HCT116 (cell line): ENCODE measurements at regions not wholly inside any gene's neighbourhood (a gene's known extent, or its start where the extent isn't known, plus 50 kb on each side); places are given as distances from the start of the nearest gene placed in this dataset.

ENCODE experiments used
- ATAC-seq: fragments of 200-7000 bp; cut with Tn5 transposase; 2 replicates; pipeline ENCODE4 v1.9.1; 2020; ENCODE audit warnings: mild to moderate bottlenecking, moderate library complexity
- BruUV-seq: library from RNA; stranded (reverse); fragments of 400-500 nt; replicated peaks from 2 replicates; lab custom pipeline; 2021; lab: Mats Ljungman, UMichigan
- CTCF ChIA-PET: fragments of 300-600 bp; sonication (Branson Sonifier 250); formaldehyde crosslinking; loops from one replicate; lab custom pipeline; 2021; ENCODE audit warnings: antibody characterized with exemption; lab: Charles Lee
- POLR2A ChIA-PET: fragments of 300-600, 350-600 bp; sonication (Branson Sonifier 250); formaldehyde crosslinking; loops from one replicate; lab custom pipeline; 2021; ENCODE audit warnings: antibody characterized with exemption; lab: Charles Lee
- RAD21 ChIA-PET, 2 experiments: fragments of 300-600 bp; sonication (Branson Sonifier 250); formaldehyde crosslinking; loops; one replicate each; lab custom pipeline; 2023; ENCODE audit warnings: low total read pairs in 2 of 2; ENCODE audit not compliant: uncharacterized antibody in 2 of 2, unreplicated experiment in 2 of 2, low non-redundant PET in 1 of 2; lab: Charles Lee
- DNase-seq: peaks from one replicate; pipeline ENCODE4 v3.0.0-alpha.2; 2010; ENCODE audit warnings: low read depth, low spot score
- H2AFZ ChIP-seq: fragments of 200-600 bp; shearing (Covaris generic), sonication (generic); 2 replicates; pipeline ENCODE4 v1.6.1; 2017; ENCODE audit warnings: low read depth, mixed run types, mixed read lengths, antibody characterized with exemption, low read length; ENCODE audit not compliant: poor library complexity, severe bottlenecking
- H3K27ac ChIP-seq: 2 replicates; pipeline ENCODE4 v1.5.1; 2012; ENCODE audit warnings: low read depth, low read length
- H3K27me3 ChIP-seq: fragments of 200-600 bp; sonication (generic); 2 replicates; pipeline ENCODE4 v1.6.1; 2016; ENCODE audit warnings: mixed run types, low read length, mixed read lengths; ENCODE audit not compliant: insufficient read depth
- H3K36me3 ChIP-seq, 2 experiments: fragments of 200-500 bp in 1 of 2; fragments of 200-600 bp in 1 of 2; sonication (Bioruptor generic) in 1 of 2; sonication (generic) in 1 of 2; 2 replicates each; pipeline versions ENCODE4 v1.5.1 to v1.6.1; 2014 to 2016; ENCODE audit warnings: low read length in 2 of 2, inconsistent platforms in 1 of 2, mixed read lengths in 1 of 2, mixed run types in 1 of 2; ENCODE audit not compliant: insufficient read depth in 2 of 2, control insufficient read depth in 1 of 2
- H3K4me1 ChIP-seq, 2 experiments: fragments of 200-600 bp in 1 of 2; sonication (generic) in 1 of 2; 2 replicates each; pipeline versions ENCODE4 v1.5.1 to v1.6.1; 2012 to 2017; ENCODE audit warnings: low read length in 2 of 2, inconsistent platforms in 1 of 2, mild to moderate bottlenecking in 1 of 2, mixed read lengths in 1 of 2, mixed run types in 1 of 2, moderate library complexity in 1 of 2; ENCODE audit not compliant: insufficient read depth in 2 of 2, control insufficient read depth in 1 of 2
- H3K4me2 ChIP-seq: fragments of 200-600 bp; sonication (generic); 2 replicates; pipeline ENCODE4 v1.6.1; 2017; ENCODE audit warnings: mixed run types, low read length, mixed read lengths
- H3K4me3 ChIP-seq, 2 experiments: fragments of 200-600 bp in 1 of 2; sonication (generic) in 1 of 2; replicated peaks in 1 of 2; 2 replicates each; pipeline ENCODE4 v1.5.1; 2011 to 2016; ENCODE audit warnings: low read length in 2 of 2, control low read depth in 1 of 2, low read depth in 1 of 2, mild to moderate bottlenecking in 1 of 2, mixed read lengths in 1 of 2, mixed run types in 1 of 2
- H3K79me2 ChIP-seq: fragments of 200-600 bp; sonication (generic); 2 replicates; pipeline ENCODE4 v1.6.1; 2017; ENCODE audit warnings: mild to moderate bottlenecking, mixed run types, low read length, moderate library complexity, mixed read lengths; ENCODE audit not compliant: insufficient read depth
- H3K9ac ChIP-seq: fragments of 200-600 bp; sonication (generic); 2 replicates; pipeline ENCODE4 v1.6.1; 2016; ENCODE audit warnings: low read length, mixed read lengths
- H3K9me2 ChIP-seq: fragments of 200-600 bp; sonication (generic), shearing (Covaris generic); 2 replicates; pipeline ENCODE4 v1.6.1; 2017; ENCODE audit warnings: mixed run types, mild to moderate bottlenecking, moderate library complexity; ENCODE audit not compliant: insufficient read depth
- H3K9me3 ChIP-seq, 2 experiments: fragments of 200-500 bp in 1 of 2; fragments of 200-600 bp in 1 of 2; sonication (Bioruptor generic) in 1 of 2; sonication (generic) in 1 of 2; 2 replicates each; pipeline ENCODE4 v1.6.1; 2014 to 2017; ENCODE audit warnings: low read length in 2 of 2, mixed read lengths in 2 of 2, inconsistent platforms in 1 of 2, low read depth in 1 of 2, mild to moderate bottlenecking in 1 of 2, mixed run types in 1 of 2, moderate library complexity in 1 of 2; ENCODE audit not compliant: control insufficient read depth in 1 of 2, insufficient read depth in 1 of 2
- H4K20me1 ChIP-seq: fragments of 200-600 bp; sonication (generic), shearing (Covaris generic); 2 replicates; pipeline ENCODE4 v1.6.1; 2017; ENCODE audit warnings: mixed run types, mild to moderate bottlenecking, moderate library complexity; ENCODE audit not compliant: insufficient read depth
- CEBPB ChIP-seq: IDR thresholded peaks from 2 replicates; pipeline ENCODE4 v1.6.1; 2012; ENCODE audit warnings: low read depth
- EGR1 ChIP-seq: IDR thresholded peaks from 2 replicates; pipeline ENCODE4 v1.6.1; 2012; ENCODE audit warnings: low read depth
- ELF1 ChIP-seq: IDR thresholded peaks from 2 replicates; pipeline ENCODE4 v1.6.1; 2012; ENCODE audit warnings: low read depth, borderline replicate concordance
- JUND ChIP-seq: IDR thresholded peaks from 2 replicates; pipeline ENCODE4 v1.6.1; 2012
- POLR2A ChIP-seq: IDR thresholded peaks from 2 replicates; pipeline ENCODE4 v1.7.0; 2011; ENCODE audit warnings: borderline replicate concordance; ENCODE audit not compliant: insufficient read depth, insufficient read length; ENCODE audit errors: extremely low read depth
- POLR2AphosphoS5 ChIP-seq: IDR thresholded peaks from 2 replicates; pipeline ENCODE4 v1.6.1; 2011; ENCODE audit warnings: mild to moderate bottlenecking, low read depth, low read length, moderate library complexity
- RAD21 ChIP-seq: IDR thresholded peaks from 2 replicates; pipeline ENCODE4 v1.6.1; 2012; ENCODE audit warnings: low read depth, mild to moderate bottlenecking
- SP1 ChIP-seq: IDR thresholded peaks from 2 replicates; pipeline ENCODE4 v1.6.1; 2012; ENCODE audit warnings: low read depth
- SRF ChIP-seq: IDR thresholded peaks from 2 replicates; pipeline ENCODE4 v1.6.1; 2012; ENCODE audit warnings: low read depth
- ZFX ChIP-seq: fragments of 450-650 bp; IDR thresholded peaks from 2 replicates; pipeline ENCODE4 v1.6.1; 2017
- intact Hi-C: fragments of 100-400 bp; cut with micrococcal nuclease; formaldehyde crosslinking; loops from 2 replicates; pipeline ENCODE4 v1.10.0; 2022
- TF ChIP-seq, protein P1 (sequence below): IDR thresholded peaks from 2 replicates; pipeline ENCODE4 v1.6.1; 2012; ENCODE audit warnings: low read depth
- TF ChIP-seq, protein P2 (sequence below): IDR thresholded peaks from 2 replicates; pipeline ENCODE4 v1.6.1; 2011; ENCODE audit warnings: mild to moderate bottlenecking, low read length, moderate library complexity; ENCODE audit not compliant: insufficient replicate concordance; ENCODE audit errors: extremely low read depth

- TF ChIP-seq EGR1 (no peak), RAD21 (no peak), CEBPB (no peak), SRF (no peak)
These were observed 474.0 kb upstream of the GJE1 start (continued) for GRCh38 chr6:141658696-141659095.

DNA sequence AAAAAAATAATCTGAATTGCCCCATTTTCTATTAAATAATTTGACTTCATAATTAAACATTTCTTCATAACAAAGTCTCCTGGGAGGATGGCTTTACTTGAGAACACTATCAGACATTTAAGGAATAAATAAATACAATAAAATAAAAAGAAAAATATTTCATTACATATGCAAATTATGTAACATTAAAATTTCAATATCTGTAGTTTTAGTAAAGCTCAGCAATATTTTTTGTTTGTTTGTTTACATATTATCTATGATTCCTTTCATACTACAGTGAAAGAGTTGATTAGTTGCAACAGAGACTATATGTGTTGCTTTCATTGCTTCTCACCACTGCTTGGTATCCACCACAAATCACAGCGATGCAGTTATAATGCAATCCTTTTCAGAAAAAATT lies 474.9 kb upstream of the GJE1 start:
- Histone ChIP-seq H3K4me2 (no peak overlapping the region), H3K9me2 (no peaks in the 10 kb centered on the region), H3K27ac (no peak overlapping the region), H3K9me3 (no peaks in the 10 kb centered on the region), H3K36me3 (no peaks in the 10 kb centered on the region), H3K4me3 (no peak overlapping the region), H4K20me1 (no peaks in the 10 kb centered on the region), H3K27me3 (no peaks in the 10 kb centered on the region), H2AFZ (no peak overlapping the region), H3K4me1 (no peaks in the 10 kb centered on the region), H3K9ac (no peak overlapping the region), H3K79me2 (no peaks in the 10 kb centered on the region)
- ChIA-PET CTCF (no interaction called here), POLR2A (no interaction called here), RAD21 (no interaction called here)
- intact Hi-C loops: no loop called here
- DNase-seq (no peak), ATAC-seq (no peak)
- TF ChIP-seq JUND (no peak), POLR2A (no peak), POLR2AphosphoS5 (no peak), ZFX (no peak), SP1 (no peak), ELF1 (no peak)
- TF ChIP-seq, protein P1, sequence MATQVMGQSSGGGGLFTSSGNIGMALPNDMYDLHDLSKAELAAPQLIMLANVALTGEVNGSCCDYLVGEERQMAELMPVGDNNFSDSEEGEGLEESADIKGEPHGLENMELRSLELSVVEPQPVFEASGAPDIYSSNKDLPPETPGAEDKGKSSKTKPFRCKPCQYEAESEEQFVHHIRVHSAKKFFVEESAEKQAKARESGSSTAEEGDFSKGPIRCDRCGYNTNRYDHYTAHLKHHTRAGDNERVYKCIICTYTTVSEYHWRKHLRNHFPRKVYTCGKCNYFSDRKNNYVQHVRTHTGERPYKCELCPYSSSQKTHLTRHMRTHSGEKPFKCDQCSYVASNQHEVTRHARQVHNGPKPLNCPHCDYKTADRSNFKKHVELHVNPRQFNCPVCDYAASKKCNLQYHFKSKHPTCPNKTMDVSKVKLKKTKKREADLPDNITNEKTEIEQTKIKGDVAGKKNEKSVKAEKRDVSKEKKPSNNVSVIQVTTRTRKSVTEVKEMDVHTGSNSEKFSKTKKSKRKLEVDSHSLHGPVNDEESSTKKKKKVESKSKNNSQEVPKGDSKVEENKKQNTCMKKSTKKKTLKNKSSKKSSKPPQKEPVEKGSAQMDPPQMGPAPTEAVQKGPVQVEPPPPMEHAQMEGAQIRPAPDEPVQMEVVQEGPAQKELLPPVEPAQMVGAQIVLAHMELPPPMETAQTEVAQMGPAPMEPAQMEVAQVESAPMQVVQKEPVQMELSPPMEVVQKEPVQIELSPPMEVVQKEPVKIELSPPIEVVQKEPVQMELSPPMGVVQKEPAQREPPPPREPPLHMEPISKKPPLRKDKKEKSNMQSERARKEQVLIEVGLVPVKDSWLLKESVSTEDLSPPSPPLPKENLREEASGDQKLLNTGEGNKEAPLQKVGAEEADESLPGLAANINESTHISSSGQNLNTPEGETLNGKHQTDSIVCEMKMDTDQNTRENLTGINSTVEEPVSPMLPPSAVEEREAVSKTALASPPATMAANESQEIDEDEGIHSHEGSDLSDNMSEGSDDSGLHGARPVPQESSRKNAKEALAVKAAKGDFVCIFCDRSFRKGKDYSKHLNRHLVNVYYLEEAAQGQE: no peak
- TF ChIP-seq, protein P2, sequence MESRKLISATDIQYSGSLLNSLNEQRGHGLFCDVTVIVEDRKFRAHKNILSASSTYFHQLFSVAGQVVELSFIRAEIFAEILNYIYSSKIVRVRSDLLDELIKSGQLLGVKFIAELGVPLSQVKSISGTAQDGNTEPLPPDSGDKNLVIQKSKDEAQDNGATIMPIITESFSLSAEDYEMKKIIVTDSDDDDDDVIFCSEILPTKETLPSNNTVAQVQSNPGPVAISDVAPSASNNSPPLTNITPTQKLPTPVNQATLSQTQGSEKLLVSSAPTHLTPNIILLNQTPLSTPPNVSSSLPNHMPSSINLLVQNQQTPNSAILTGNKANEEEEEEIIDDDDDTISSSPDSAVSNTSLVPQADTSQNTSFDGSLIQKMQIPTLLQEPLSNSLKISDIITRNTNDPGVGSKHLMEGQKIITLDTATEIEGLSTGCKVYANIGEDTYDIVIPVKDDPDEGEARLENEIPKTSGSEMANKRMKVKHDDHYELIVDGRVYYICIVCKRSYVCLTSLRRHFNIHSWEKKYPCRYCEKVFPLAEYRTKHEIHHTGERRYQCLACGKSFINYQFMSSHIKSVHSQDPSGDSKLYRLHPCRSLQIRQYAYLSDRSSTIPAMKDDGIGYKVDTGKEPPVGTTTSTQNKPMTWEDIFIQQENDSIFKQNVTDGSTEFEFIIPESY: no peak
- BruUV-seq: no TSS peak
